Liver (tissue), 8 donors: ENCODE measurements at regions not wholly inside any gene's neighbourhood (a gene's known extent, or its start where the extent isn't known, plus 50 kb on each side); places are given as distances from the start of the nearest gene placed in this dataset.

ENCODE experiments used
- DNase-seq: peaks from one replicate; pipeline ENCODE4 v3.0.0-alpha.2; 2017; ENCODE audit warnings: low spot score
- H3K27ac ChIP-seq, 2 donors: one replicate each; pipeline ENCODE4 v1.7.0; 2013; ENCODE audit warnings: inconsistent platforms in 2 of 2, low read length in 2 of 2, control low read depth in 1 of 2, low read depth in 1 of 2, mild to moderate bottlenecking in 1 of 2
- H3K27me3 ChIP-seq, 4 donors: one replicate each; pipeline versions ENCODE4 v1.6.1 to v1.7.0; 2013; ENCODE audit warnings: low read length in 3 of 4, inconsistent platforms in 1 of 4, mild to moderate bottlenecking in 1 of 4, moderate library complexity in 1 of 4; ENCODE audit not compliant: control insufficient read depth in 4 of 4, insufficient read depth in 4 of 4
- H3K36me3 ChIP-seq, 4 donors: one replicate each; pipeline versions ENCODE4 v1.6.1 to v1.7.0; 2013; ENCODE audit warnings: low read length in 3 of 4, mild to moderate bottlenecking in 3 of 4, low read depth in 1 of 4, moderate library complexity in 1 of 4; ENCODE audit not compliant: control insufficient read depth in 4 of 4, insufficient read depth in 3 of 4
- H3K4me1 ChIP-seq, 4 donors: one replicate each; pipeline versions ENCODE4 v1.6.1 to v1.7.0; 2013; ENCODE audit warnings: low read length in 3 of 4, mild to moderate bottlenecking in 3 of 4, moderate library complexity in 1 of 4; ENCODE audit not compliant: control insufficient read depth in 4 of 4, insufficient read depth in 4 of 4
- H3K4me3 ChIP-seq, 3 donors: one replicate each; pipeline versions ENCODE4 v1.6.1 to v1.7.0; 2013; ENCODE audit warnings: low read length in 3 of 3, control low read depth in 1 of 3, low read depth in 1 of 3, mild to moderate bottlenecking in 1 of 3
- H3K9ac ChIP-seq, 2 donors: one replicate each; pipeline ENCODE4 v1.7.0; 2013; ENCODE audit warnings: low read length in 2 of 2, mild to moderate bottlenecking in 2 of 2, moderate library complexity in 2 of 2, control low read depth in 1 of 2, low read depth in 1 of 2
- H3K9me3 ChIP-seq, 4 donors: one replicate each; pipeline versions ENCODE4 v1.6.1 to v1.7.0; 2013; ENCODE audit warnings: low read length in 3 of 4; ENCODE audit not compliant: control insufficient read depth in 4 of 4
- CTCF ChIP-seq: fragments of 150-350 bp; IDR thresholded peaks from 2 replicates; pipeline ENCODE4 v1.5.1; 2017; ENCODE audit warnings: improper control_type of control experiment, low read depth, low read length; ENCODE audit not compliant: missing input control
- FOXA1 ChIP-seq: IDR thresholded peaks from 2 replicates; pipeline ENCODE4 v1.6.1; 2016; ENCODE audit warnings: antibody characterized with exemption
- FOXA2 ChIP-seq: IDR thresholded peaks from 2 replicates; pipeline ENCODE4 v1.6.1; 2016; ENCODE audit warnings: antibody characterized with exemption
- GABPA ChIP-seq, 2 donors: IDR thresholded peaks in 1 of 2; conservative IDR thresholded peaks in 1 of 2; 2 replicates each; pipeline ENCODE4 v1.6.1; 2016; ENCODE audit warnings: antibody characterized with exemption in 2 of 2, mild to moderate bottlenecking in 1 of 2, moderate library complexity in 1 of 2
- HNF4A ChIP-seq, 2 donors: conservative IDR thresholded peaks; 2 replicates each; pipeline ENCODE4 v1.6.1; 2016; ENCODE audit warnings: antibody characterized with exemption in 2 of 2, mild to moderate bottlenecking in 2 of 2
- HNF4G ChIP-seq: IDR thresholded peaks from 2 replicates; pipeline ENCODE4 v1.6.1; 2016; ENCODE audit warnings: antibody characterized with exemption
- JUND ChIP-seq, 2 donors: IDR thresholded peaks; 2 replicates each; pipeline ENCODE4 v1.6.1; 2016; ENCODE audit warnings: antibody characterized with exemption in 2 of 2
- MAX ChIP-seq: IDR thresholded peaks from 2 replicates; pipeline ENCODE4 v1.6.1; 2016; ENCODE audit warnings: antibody characterized with exemption
- REST ChIP-seq: IDR thresholded peaks from 2 replicates; pipeline ENCODE4 v1.6.1; 2016; ENCODE audit warnings: antibody characterized with exemption, mild to moderate bottlenecking
- RXRA ChIP-seq, 2 donors: IDR thresholded peaks; 2 replicates each; pipeline ENCODE4 v1.6.1; 2017 to 2018; ENCODE audit warnings: antibody characterized with exemption in 2 of 2, mild to moderate bottlenecking in 1 of 2
- TAF1 ChIP-seq: conservative IDR thresholded peaks from 2 replicates; pipeline ENCODE4 v1.6.1; 2016; ENCODE audit warnings: antibody characterized with exemption, mild to moderate bottlenecking
- YY1 ChIP-seq: IDR thresholded peaks from 2 replicates; pipeline ENCODE4 v1.6.1; 2016; ENCODE audit warnings: antibody characterized with exemption, mild to moderate bottlenecking
- WGBS: extraction: QIAGEN DNeasy Blood & Tissue Kit; methylation state at CpG from one replicate; pipeline ENCODE4 v1.1.7; 2013; 5-methylcytosine and 5-hydroxymethylcytosine counted together
- donor health status: healthy.
- donor health status: healthy.
- donor health status: healthy.
- donor health status: healthy.
- donor health status: healthy.

GRCh38 chr6:164640956-164641355 is 668.4 kb downstream of the C6orf118 start (continued):
- TF ChIP-seq CTCF (no peak), FOXA1 (no peak), RXRA (IDR thresholded peaks at IDR 0.05) (no peak), HNF4G (no peak)

GRCh38 chr6:164628302-164628931 is 681.0 kb downstream of the C6orf118 start:
- WGBS: 90% methylated on average over 2 of the region's 2 CpGs
- no peak for DNase-seq
- TF ChIP-seq FOXA1 (no peak), HNF4A (conservative IDR thresholded peaks at IDR 0.05) (no peak)
- H3K4me1 ChIP-seq: no peaks in the 10 kb centered on the region
- H3K27me3 ChIP-seq: no peaks in the 10 kb centered on the region
- no peaks in the 10 kb centered on the region for H3K36me3 ChIP-seq
- H3K9ac ChIP-seq: no peak overlapping the region
- H3K4me3 ChIP-seq: no peak overlapping the region
- no peaks in the 10 kb centered on the region for H3K9me3 ChIP-seq
- H3K27ac ChIP-seq: no peak overlapping the region

GRCh38 chr6:164616917-164617524 is 692.4 kb downstream of the C6orf118 start:
- Histone ChIP-seq H3K9me3 (no peaks in the 10 kb centered on the region), H3K36me3 (no peaks in the 10 kb centered on the region), H3K9ac (no peak overlapping the region), H3K27ac (no peak overlapping the region), H3K4me1 (no peaks in the 10 kb centered on the region), H3K4me3 (no peak overlapping the region), H3K27me3 (no peaks in the 10 kb centered on the region)
- TF ChIP-seq MAX: no peak
- TF ChIP-seq REST: no peak
- no peak for TF ChIP-seq HNF4A (conservative IDR thresholded peaks at IDR 0.05)
- no peak for TF ChIP-seq YY1
- TF ChIP-seq FOXA2: no peak
- TF ChIP-seq TAF1: no peak
- no peak for TF ChIP-seq CTCF
- no peak for TF ChIP-seq JUND (IDR thresholded peaks at IDR 0.05)
- TF ChIP-seq GABPA (IDR thresholded peaks at IDR 0.05 in 1 of 2, conservative IDR thresholded peaks at IDR 0.05 in 1 of 2): no peak
- TF ChIP-seq HNF4G: no peak
- no peak for DNase-seq
- WGBS: 69% methylated on average over 2 of the region's 2 CpGs
